ENCODE measurements at regions not wholly inside any gene's neighbourhood (a gene's known extent, or its start where the extent isn't known, plus 50 kb on each side); places are given as distances from the start of the nearest gene placed in this dataset.

- no peak for DNase-seq
Observed at GRCh38 chr12:16949871-16950667, 344.1 kb upstream of the LMO3 start.

- no peak for DNase-seq
Observed at GRCh38 chr12:16949371-16949770, 343.4 kb upstream of the LMO3 start.

GRCh38 chr12:16946704-16947103 lies 340.7 kb upstream of the LMO3 start:
- no peak for DNase-seq

GRCh38 chr12:16939871-16940306 lies 333.9 kb upstream of the LMO3 start:
- no peak for DNase-seq

- no peak for DNase-seq
Observed at GRCh38 chr12:16927259-16927658, 321.3 kb upstream of the LMO3 start.

GRCh38 chr12:16920451-16920850 lies 314.5 kb upstream of the LMO3 start:
- DNase-seq = no peak

GRCh38 chr12:16919551-16919950 lies 313.6 kb upstream of the LMO3 start:
- no peak for DNase-seq

- DNase-seq = no peak
Observed at GRCh38 chr12:16914853-16915252, 308.9 kb upstream of the LMO3 start.

GRCh38 chr12:16913832-16914490 lies 308.0 kb upstream of the LMO3 start:
- DNase-seq = no peak

GRCh38 chr12:16901946-16902345 lies 296.0 kb upstream of the LMO3 start:
- no peak for DNase-seq

GRCh38 chr12:16893426-16893825 lies 287.5 kb upstream of the LMO3 start:
- DNase-seq = no peak

- no peak for DNase-seq
Observed at GRCh38 chr12:16891673-16892072, 285.7 kb upstream of the LMO3 start.

GRCh38 chr12:16884819-16885218 lies 278.9 kb upstream of the LMO3 start:
- no peak for DNase-seq

GRCh38 chr12:16884056-16884455 lies 278.1 kb upstream of the LMO3 start:
- no peak for DNase-seq

- no peak for DNase-seq
Observed at GRCh38 chr12:16881986-16882570, 276.1 kb upstream of the LMO3 start.

GRCh38 chr12:16880864-16881285 lies 274.9 kb upstream of the LMO3 start:
- no peak for DNase-seq

GRCh38 chr12:16870845-16871244 lies 264.9 kb upstream of the LMO3 start:
- DNase-seq = no peak

- DNase-seq = no peak
Observed at GRCh38 chr12:16863742-16864141, 257.8 kb upstream of the LMO3 start.

- no peak for DNase-seq
Observed at GRCh38 chr12:16857456-16857923, 251.5 kb upstream of the LMO3 start.

GRCh38 chr12:16854465-16854864 lies 248.5 kb upstream of the LMO3 start:
- DNase-seq = no peak

GRCh38 chr12:16849473-16849872 lies 243.5 kb upstream of the LMO3 start:
- no peak for DNase-seq

GRCh38 chr12:16844875-16845274 lies 238.9 kb upstream of the LMO3 start:
- no peak for DNase-seq

GRCh38 chr12:16833376-16834015 lies 227.5 kb upstream of the LMO3 start:
- no peak for DNase-seq
